NAMALWA (cell line): ENCODE measurements at regions not wholly inside any gene's neighbourhood (a gene's known extent, or its start where the extent isn't known, plus 50 kb on each side); places are given as distances from the start of the nearest gene placed in this dataset.

ENCODE experiments used
- DNase-seq: peaks from one replicate; pipeline ENCODE4 v3.0.0-alpha.2; 2015; ENCODE audit warnings: low spot score

GRCh38 chr4:178808106-178808505 is 1365.9 kb upstream of the AGA start:
- no peak for DNase-seq

GRCh38 chr4:178809921-178810320 is 1367.7 kb upstream of the AGA start:
- no peak for DNase-seq

- DNase-seq, result no peak
Measured at GRCh38 chr4:178811356-178811755, 1369.1 kb upstream of the AGA start.

DNA sequence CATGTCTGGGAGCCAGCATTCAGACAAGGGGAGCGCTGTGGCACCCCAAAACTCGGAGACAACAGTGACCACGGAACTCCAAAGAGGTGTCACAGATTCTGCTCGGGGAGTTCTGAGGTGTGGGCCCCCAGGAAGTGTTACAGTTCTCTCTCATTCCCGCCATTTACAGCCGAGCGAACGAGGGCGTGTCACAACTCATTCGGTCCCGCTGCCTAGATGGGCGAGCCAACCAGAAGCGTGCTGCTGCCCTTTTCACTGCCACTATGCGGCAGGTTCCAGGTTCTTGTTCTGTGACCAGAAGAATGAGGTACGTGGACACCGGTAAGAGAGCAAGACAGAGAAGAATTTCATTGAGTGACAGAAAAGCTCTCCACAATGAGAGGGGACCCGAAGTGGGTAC is 1370.6 kb upstream of the AGA start:
- no peak for DNase-seq

- no peak for DNase-seq
Measured at GRCh38 chr4:178814908-178815307, 1372.7 kb upstream of the AGA start.

GRCh38 chr4:178823673-178824295 is 1381.5 kb upstream of the AGA start:
- DNase-seq, result no peak

GRCh38 chr4:178836865-178837264 is 1394.6 kb upstream of the AGA start:
- no peak for DNase-seq

GRCh38 chr4:178838776-178839175 is 1396.5 kb upstream of the AGA start:
- no peak for DNase-seq

GRCh38 chr4:178856139-178856800 is 1414.0 kb upstream of the AGA start:
- DNase-seq, result no peak

DNA sequence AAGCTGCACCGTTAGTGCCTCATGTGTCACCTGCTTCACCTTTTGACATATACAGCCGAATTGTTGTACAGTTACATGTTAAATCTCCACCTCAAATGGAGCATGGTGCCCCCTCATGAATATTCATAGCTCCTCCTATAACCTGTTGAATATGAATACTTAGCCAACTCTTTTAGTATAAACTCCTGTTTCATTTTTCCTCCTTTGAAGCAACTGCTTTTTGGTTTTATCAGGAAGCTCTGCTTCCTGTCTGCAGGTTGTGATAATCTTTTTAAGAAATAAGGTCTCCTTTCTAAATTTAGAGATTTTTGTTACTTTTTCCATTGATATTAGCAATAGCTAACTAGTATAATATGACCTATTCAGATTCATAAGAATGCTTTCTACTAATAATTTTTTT is 1429.2 kb upstream of the AGA start:
- DNase-seq, result no peak

DNA sequence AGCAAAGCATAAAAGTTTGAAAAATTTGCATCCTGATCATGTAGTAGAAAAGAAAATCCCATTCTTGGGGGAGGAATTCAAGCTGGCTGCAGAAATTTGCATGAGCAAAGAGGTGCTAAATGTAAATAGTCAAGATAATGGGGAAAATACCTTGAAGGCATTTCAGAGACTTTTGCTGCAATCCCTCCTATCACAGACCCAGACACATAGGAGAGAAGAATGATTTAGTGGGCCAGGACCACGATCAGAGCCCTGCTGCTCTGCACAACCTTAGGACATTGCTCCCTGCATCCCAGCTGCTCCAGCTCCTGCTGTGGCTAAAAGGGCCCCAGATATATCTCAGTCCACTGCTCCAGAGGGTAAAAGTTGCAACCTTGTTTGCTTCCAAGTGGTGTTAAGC is 1439.7 kb upstream of the AGA start:
- DNase-seq, result no peak

GRCh38 chr4:178894126-178894525 is 1451.9 kb upstream of the AGA start:
- DNase-seq, result no peak

GRCh38 chr4:178899084-178899483 is 1456.8 kb upstream of the AGA start:
- DNase-seq, result no peak

DNA sequence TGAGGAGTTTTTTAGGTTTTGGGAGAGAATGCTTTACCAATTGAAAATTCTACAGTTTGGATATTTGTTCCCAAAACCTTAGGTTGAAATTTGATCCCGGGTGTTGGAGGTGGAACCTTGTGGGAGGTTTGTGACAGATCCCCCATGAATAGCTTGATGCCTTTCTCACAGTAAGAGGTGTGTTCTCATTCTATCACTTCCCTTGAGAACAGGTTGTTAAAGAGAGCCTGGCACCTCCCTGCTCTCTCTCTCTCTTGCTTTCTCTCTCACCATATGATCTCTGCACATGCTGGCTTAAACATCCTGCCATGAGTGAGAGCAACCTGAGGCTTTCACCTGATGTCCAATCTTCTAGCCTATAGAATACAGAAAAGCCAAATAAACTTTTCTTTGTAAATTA is 1475.5 kb upstream of the AGA start:
- DNase-seq, result no peak

GRCh38 chr4:178937130-178937529 is 1494.9 kb upstream of the AGA start:
- DNase-seq, result no peak

GRCh38 chr4:178941975-178942374 is 1499.7 kb upstream of the AGA start:
- DNase-seq, result no peak

- no peak for DNase-seq
Measured at GRCh38 chr4:178953447-178954120, 1511.3 kb upstream of the AGA start.

- DNase-seq, result no peak
Measured at GRCh38 chr4:178955614-178956013, 1513.4 kb upstream of the AGA start.

DNA sequence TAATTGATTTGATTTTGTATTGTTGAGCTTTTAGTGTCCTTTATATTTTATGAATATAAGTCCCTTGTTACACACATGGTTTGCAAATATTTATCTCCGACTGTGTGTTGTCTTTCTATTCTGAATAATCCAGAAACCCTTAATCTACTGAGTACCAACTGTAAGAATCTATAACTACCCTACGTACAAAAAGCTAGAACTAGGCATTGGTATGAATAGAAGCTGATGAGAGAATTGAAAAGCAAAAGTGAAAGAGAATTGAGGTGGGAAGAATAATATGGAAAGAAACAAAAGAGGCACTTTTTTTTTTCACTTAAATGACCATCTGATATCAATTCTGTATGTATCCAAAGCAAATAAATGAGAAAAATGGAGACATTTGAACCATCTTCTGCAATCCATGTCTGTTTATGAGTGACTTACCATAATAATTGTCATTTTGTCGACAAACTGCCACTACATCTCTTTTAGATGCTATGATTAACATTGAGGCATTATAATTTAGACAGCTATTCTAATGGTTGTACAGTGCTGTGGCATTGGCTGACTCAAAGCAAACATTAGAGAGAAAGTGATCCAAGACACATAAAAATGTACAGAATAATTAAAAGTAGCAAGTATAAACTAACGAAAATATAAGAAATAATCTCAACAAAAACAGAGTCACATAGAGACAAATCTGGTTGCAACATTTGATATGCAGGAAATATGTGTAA is 1516.6 kb upstream of the AGA start:
- no peak for DNase-seq

DNA sequence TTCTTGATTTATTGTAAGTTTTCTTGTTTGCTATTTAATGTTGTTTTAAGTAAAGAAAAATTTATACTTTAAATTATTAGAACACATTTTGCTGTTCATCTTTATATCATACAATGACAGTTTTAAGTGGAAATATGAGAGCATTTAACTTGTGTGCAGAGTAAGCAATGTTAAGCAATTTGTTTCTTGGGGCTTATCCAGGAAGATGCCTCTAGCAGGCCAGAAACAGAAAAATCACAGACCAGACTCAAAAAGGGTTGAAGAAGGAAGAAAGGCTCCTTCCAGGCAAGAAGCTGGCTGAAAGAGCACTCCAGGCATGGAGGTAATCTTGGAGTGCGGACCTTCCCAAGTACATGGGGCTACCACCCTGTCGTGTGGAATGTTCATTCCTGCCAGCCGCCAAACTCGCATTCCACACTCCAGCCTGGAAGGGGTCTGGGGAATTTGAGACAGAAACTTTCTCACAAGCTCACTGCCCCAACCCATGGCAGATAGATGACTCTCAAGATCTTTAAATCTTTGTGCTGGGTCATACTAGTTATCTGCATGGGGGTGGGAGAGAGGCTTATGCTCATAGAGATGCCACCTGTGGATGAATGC is 1521.3 kb upstream of the AGA start:
- DNase-seq, result no peak

GRCh38 chr4:178966644-178967043 is 1524.4 kb upstream of the AGA start:
- no peak for DNase-seq

- DNase-seq, result no peak
Measured at GRCh38 chr4:178970433-178971140, 1528.3 kb upstream of the AGA start.
